Glutamatergic neuron (in vitro differentiated cells): ENCODE measurements at regions not wholly inside any gene's neighbourhood (a gene's known extent, or its start where the extent isn't known, plus 50 kb on each side); places are given as distances from the start of the nearest gene placed in this dataset.

Source experiments
- DNase-seq: peaks from one replicate; pipeline ENCODE4 v3.0.0; 2022
- H3K27ac Mint-ChIP-seq: one replicate; pipeline ENCODE4 v1.8.0; 2020; ENCODE audit warnings: mild to moderate bottlenecking, mixed read lengths, inconsistent platforms; ENCODE audit not compliant: unreplicated experiment
- H3K27me3 Mint-ChIP-seq: one replicate; pipeline ENCODE4 v1.8.0; 2020; ENCODE audit warnings: mild to moderate bottlenecking, moderate library complexity, mixed read lengths, inconsistent platforms; ENCODE audit not compliant: unreplicated experiment
- H3K36me3 Mint-ChIP-seq: one replicate; pipeline ENCODE4 v1.8.0; 2020; ENCODE audit warnings: mild to moderate bottlenecking, mixed read lengths, inconsistent platforms; ENCODE audit not compliant: unreplicated experiment
- H3K4me1 Mint-ChIP-seq: one replicate; pipeline ENCODE4 v1.8.0; 2020; ENCODE audit warnings: mild to moderate bottlenecking, low read depth, mixed read lengths, inconsistent platforms; ENCODE audit not compliant: unreplicated experiment
- H3K4me3 Mint-ChIP-seq: one replicate; pipeline ENCODE4 v1.8.0; 2020; ENCODE audit warnings: mild to moderate bottlenecking, mixed read lengths, inconsistent platforms; ENCODE audit not compliant: unreplicated experiment
- H3K9me3 Mint-ChIP-seq: one replicate; pipeline ENCODE4 v1.8.0; 2020; ENCODE audit warnings: mild to moderate bottlenecking, moderate library complexity, mixed read lengths, inconsistent platforms; ENCODE audit not compliant: unreplicated experiment
- TF ChIP-seq, protein P1 (sequence below): fragments of 200-600 bp; sonication (generic); IDR thresholded peaks from one replicate; pipeline ENCODE4 v1.5.0; 2021; ENCODE audit not compliant: partially characterized antibody, unreplicated experiment

DNA sequence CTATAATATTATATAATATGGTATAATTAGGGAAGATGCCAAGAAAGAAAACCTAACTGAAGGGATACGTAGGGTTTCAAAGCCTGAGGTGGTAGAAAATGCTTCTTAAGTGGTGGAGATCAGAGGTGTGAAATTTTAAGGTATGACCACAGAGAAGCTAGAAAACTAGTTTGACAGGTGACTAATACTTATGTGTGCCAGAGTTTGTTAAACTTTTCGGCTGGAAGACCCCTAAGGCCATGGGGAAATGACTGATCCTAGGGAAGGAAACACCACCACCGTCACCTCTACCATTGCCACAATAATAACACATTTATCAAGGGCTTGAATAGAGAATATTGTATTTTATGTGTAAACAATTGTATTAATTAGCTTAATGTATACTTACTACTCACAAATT is 261.4 kb upstream of the GBE1 start:
- Mint-ChIP-seq H3K4me3 (no peak overlapping the region), H3K36me3 (no peaks in the 10 kb centered on the region), H3K27me3 (no peaks in the 10 kb centered on the region), H3K4me1 (no peaks in the 10 kb centered on the region), H3K9me3 (no peaks in the 10 kb centered on the region), H3K27ac (no peak overlapping the region)
- DNase-seq: no peak
- TF ChIP-seq, protein P1, sequence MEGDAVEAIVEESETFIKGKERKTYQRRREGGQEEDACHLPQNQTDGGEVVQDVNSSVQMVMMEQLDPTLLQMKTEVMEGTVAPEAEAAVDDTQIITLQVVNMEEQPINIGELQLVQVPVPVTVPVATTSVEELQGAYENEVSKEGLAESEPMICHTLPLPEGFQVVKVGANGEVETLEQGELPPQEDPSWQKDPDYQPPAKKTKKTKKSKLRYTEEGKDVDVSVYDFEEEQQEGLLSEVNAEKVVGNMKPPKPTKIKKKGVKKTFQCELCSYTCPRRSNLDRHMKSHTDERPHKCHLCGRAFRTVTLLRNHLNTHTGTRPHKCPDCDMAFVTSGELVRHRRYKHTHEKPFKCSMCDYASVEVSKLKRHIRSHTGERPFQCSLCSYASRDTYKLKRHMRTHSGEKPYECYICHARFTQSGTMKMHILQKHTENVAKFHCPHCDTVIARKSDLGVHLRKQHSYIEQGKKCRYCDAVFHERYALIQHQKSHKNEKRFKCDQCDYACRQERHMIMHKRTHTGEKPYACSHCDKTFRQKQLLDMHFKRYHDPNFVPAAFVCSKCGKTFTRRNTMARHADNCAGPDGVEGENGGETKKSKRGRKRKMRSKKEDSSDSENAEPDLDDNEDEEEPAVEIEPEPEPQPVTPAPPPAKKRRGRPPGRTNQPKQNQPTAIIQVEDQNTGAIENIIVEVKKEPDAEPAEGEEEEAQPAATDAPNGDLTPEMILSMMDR: no peak

DNA sequence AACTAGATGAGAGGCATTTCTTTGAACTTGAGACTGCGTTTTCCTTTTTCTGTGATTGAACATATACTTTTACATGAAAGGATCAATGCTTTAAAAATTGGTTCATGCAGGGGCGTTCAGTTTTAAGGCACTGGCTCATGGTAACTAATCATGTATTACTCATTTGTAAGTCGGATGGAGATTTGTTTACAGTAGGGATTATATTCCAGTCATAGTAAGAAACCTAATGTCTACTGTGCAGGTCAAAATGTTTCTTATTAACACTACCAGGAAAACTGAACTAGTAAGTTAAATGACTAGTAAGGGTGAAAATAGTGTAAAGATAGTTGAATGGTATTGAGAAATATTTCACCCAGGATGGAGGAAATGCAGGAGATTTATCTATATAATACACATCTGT is 258.8 kb upstream of the GBE1 start:
- no peaks in the 10 kb centered on the region for H3K4me1 Mint-ChIP-seq
- TF ChIP-seq, protein P1: no peak
- H3K27ac Mint-ChIP-seq: no peak overlapping the region
- H3K27me3 Mint-ChIP-seq: no peaks in the 10 kb centered on the region
- no peaks in the 10 kb centered on the region for H3K36me3 Mint-ChIP-seq
- no peaks in the 10 kb centered on the region for H3K9me3 Mint-ChIP-seq
- no peak overlapping the region for H3K4me3 Mint-ChIP-seq
- no peak for DNase-seq

DNA sequence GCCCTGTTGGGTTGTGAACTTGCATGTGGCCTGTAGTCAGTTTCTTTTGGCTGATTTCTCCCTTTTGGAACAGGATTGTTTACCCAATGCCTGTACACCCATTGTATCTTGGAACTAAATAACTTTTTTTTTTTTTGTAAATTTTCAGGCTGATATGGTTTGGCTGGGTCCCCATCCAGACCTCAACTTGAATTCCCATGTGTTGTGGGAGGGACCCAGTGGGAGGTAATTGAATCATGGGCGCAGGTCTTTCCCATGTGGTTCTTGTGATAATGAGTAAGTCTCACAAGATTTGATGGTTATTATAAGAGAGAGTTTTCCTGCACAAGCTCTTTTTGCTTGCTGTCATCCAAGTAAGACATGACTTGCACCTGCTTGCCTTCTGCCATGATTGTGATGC is 253.8 kb upstream of the GBE1 start:
- no peak overlapping the region for H3K4me3 Mint-ChIP-seq
- no peak for DNase-seq
- TF ChIP-seq, protein P1: no peak
- no peak overlapping the region for H3K27ac Mint-ChIP-seq
- H3K9me3 Mint-ChIP-seq: peaks cover 2% of the 10 kb centered on the region
- no peaks in the 10 kb centered on the region for H3K27me3 Mint-ChIP-seq
- no peaks in the 10 kb centered on the region for H3K36me3 Mint-ChIP-seq
- H3K4me1 Mint-ChIP-seq: no peaks in the 10 kb centered on the region

DNA sequence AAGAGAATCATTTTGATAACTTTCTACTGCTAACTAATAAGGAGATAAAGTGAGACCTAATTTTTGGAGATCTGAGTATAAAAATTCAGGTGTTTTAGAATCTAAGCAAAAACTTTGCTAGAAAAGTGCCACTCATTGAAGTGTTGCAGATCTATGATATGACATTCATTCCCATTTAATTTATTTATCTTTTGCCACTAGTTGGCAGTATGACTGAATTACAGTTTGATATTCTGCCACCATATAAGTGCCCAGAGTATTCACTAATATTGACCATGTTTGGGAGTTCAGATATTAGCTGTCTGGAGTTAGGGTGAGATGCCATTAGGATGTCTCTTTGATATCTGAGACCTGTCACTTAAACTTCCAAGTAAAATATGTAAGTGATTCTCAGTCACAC is 251.3 kb upstream of the GBE1 start:
- H3K4me3 Mint-ChIP-seq: no peak overlapping the region
- H3K9me3 Mint-ChIP-seq: peaks cover 2% of the 10 kb centered on the region
- TF ChIP-seq, protein P1: no peak
- no peak for DNase-seq
- H3K36me3 Mint-ChIP-seq: no peaks in the 10 kb centered on the region
- H3K27me3 Mint-ChIP-seq: no peaks in the 10 kb centered on the region
- H3K27ac Mint-ChIP-seq: no peak overlapping the region
- no peaks in the 10 kb centered on the region for H3K4me1 Mint-ChIP-seq

DNA sequence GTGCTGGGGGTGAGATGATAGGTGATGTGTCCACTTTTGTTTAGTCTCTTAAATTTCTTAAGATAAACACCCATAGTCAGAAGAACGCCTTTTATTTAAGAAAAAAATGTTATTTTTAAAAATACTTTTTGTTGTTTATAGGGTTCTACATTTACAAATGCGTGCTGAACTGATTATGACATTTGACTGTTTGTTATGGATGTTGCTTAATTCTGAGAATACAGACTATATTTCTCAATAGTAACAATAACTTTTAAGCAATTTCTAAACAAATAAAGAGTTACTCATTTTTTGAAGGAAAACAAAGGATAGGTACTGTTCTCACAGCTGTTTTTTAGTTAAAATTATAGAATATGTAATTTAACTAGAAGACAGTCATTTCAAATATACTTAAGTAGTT is 249.9 kb upstream of the GBE1 start:
- H3K36me3 Mint-ChIP-seq: peaks cover 5% of the 10 kb centered on the region
- H3K4me1 Mint-ChIP-seq: no peaks in the 10 kb centered on the region

More for the DNA sequence above, 249.9 kb upstream of the GBE1 start:
- H3K4me3 Mint-ChIP-seq: no peak overlapping the region
- peaks cover 2% of the 10 kb centered on the region for H3K9me3 Mint-ChIP-seq
- no peak for DNase-seq
- H3K27me3 Mint-ChIP-seq: no peaks in the 10 kb centered on the region
- no peak overlapping the region for H3K27ac Mint-ChIP-seq
- TF ChIP-seq, protein P1: no peak
